ENCODE measurements at regions not wholly inside any gene's neighbourhood (a gene's known extent, or its start where the extent isn't known, plus 50 kb on each side); places are given as distances from the start of the nearest gene placed in this dataset.

DNA sequence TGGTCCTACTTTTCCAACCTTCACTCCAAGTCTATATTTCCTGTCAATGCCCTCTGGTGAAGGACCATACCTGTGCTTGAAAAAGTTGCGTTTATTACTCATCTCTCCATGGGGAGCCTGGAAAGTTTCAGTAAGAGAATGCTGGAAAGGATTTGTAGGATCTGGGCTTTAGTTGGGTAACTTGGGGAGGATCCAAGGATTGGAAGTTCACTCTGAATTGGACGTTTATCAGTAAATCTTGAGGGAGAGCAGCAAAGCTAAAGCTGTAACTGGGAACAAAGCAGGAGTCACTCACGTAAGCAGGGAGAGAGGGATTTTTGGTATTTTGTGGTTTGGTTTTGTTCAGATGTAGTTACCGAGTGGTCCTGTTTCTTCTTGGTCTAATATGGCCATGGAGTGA is 51.4 kb upstream of the NPVF start:
- TF ChIP-seq, protein P1, sequence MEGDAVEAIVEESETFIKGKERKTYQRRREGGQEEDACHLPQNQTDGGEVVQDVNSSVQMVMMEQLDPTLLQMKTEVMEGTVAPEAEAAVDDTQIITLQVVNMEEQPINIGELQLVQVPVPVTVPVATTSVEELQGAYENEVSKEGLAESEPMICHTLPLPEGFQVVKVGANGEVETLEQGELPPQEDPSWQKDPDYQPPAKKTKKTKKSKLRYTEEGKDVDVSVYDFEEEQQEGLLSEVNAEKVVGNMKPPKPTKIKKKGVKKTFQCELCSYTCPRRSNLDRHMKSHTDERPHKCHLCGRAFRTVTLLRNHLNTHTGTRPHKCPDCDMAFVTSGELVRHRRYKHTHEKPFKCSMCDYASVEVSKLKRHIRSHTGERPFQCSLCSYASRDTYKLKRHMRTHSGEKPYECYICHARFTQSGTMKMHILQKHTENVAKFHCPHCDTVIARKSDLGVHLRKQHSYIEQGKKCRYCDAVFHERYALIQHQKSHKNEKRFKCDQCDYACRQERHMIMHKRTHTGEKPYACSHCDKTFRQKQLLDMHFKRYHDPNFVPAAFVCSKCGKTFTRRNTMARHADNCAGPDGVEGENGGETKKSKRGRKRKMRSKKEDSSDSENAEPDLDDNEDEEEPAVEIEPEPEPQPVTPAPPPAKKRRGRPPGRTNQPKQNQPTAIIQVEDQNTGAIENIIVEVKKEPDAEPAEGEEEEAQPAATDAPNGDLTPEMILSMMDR (IDR thresholded peaks at IDR 0.05; ENCODE audit: control insufficient read depth, insufficient read depth, low read depth, low read length, missing control alignments) = no peak
- H3K4me3 ChIP-seq (ENCODE audit: control insufficient read depth, low read depth, low read length) = no peak overlapping the region
- no peak for DNase-seq (ENCODE audit: low read depth)

DNA sequence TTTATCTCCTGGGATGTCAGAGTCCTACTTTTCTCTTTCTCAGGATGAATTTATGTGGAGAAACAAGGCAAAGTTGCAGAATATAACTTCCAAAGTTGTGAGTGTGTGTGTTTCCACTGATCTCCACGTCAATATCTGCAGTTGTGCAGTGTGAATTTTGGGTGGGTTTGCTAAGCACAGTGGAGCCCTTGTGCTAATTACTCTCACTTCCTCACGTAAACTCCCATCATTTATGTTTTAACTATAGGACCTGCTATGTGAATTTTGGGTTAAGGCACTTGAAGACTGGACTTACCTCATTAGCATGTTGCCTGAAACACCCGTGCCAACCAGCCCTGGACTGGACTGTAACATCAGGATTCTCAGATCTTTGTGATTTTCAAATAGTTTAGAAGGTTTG is 51.9 kb upstream of the NPVF start:
- H3K4me3 ChIP-seq (ENCODE audit: control insufficient read depth, low read depth, low read length) = no peak overlapping the region
- DNase-seq (ENCODE audit: low read depth) = no peak
- TF ChIP-seq, protein P1 (IDR thresholded peaks at IDR 0.05; ENCODE audit: control insufficient read depth, insufficient read depth, low read depth, low read length, missing control alignments) = no peak

GRCh38 chr7:25282194-25282593 is 53.9 kb upstream of the NPVF start:
- no peak overlapping the region for H3K4me3 ChIP-seq (ENCODE audit: control insufficient read depth, low read depth, low read length)
- TF ChIP-seq, protein P1 (IDR thresholded peaks at IDR 0.05; ENCODE audit: control insufficient read depth, insufficient read depth, low read depth, low read length, missing control alignments) = no peak
- no peak for DNase-seq (ENCODE audit: low read depth)

DNA sequence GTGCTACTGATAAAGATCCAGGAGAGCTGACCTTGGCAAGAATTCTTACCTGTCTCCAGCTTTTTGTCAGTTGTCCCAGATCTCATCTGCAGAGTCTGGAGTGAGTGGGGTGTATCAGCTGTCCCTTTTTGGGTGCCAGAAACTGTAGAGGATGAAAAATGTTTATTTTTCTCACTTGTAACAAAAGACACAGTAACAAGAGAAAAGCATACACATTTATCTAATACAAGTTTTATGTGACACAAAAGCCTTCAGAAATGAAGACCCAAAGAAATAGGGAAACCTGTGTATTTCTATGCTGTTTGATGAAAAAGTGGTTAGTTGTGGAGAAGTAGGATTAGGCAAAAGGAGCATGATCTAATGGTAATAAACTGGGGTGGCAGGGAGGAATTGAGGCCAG is 58.5 kb upstream of the NPVF start:
- no peak for DNase-seq (ENCODE audit: low read depth)
- TF ChIP-seq, protein P1 (IDR thresholded peaks at IDR 0.05; ENCODE audit: control insufficient read depth, insufficient read depth, low read depth, low read length, missing control alignments) = no peak
- no peak overlapping the region for H3K4me3 ChIP-seq (ENCODE audit: control insufficient read depth, low read depth, low read length)

- no peak overlapping the region for H3K4me3 ChIP-seq (ENCODE audit: control insufficient read depth, low read depth, low read length)
- TF ChIP-seq, protein P1 (IDR thresholded peaks at IDR 0.05; ENCODE audit: control insufficient read depth, insufficient read depth, low read depth, low read length, missing control alignments) = no peak
- no peak for DNase-seq (ENCODE audit: low read depth)
Observed at GRCh38 chr7:25287291-25287690, 59.0 kb upstream of the NPVF start.

- TF ChIP-seq, protein P1 (IDR thresholded peaks at IDR 0.05; ENCODE audit: control insufficient read depth, insufficient read depth, low read depth, low read length, missing control alignments) = no peak
- DNase-seq (ENCODE audit: low read depth) = no peak
- no peak overlapping the region for H3K4me3 ChIP-seq (ENCODE audit: control insufficient read depth, low read depth, low read length)
Observed at GRCh38 chr7:25288556-25289307, 60.4 kb upstream of the NPVF start.
